Glutamatergic neuron (in vitro differentiated cells): ENCODE measurements at regions not wholly inside any gene's neighbourhood (a gene's known extent, or its start where the extent isn't known, plus 50 kb on each side); places are given as distances from the start of the nearest gene placed in this dataset.

Experiments used
- DNase-seq: peaks from one replicate; pipeline ENCODE4 v3.0.0; 2022
- H3K27ac Mint-ChIP-seq: one replicate; pipeline ENCODE4 v1.8.0; 2020; ENCODE audit warnings: mild to moderate bottlenecking, mixed read lengths, inconsistent platforms; ENCODE audit not compliant: unreplicated experiment
- H3K27me3 Mint-ChIP-seq: one replicate; pipeline ENCODE4 v1.8.0; 2020; ENCODE audit warnings: mild to moderate bottlenecking, moderate library complexity, mixed read lengths, inconsistent platforms; ENCODE audit not compliant: unreplicated experiment
- H3K36me3 Mint-ChIP-seq: one replicate; pipeline ENCODE4 v1.8.0; 2020; ENCODE audit warnings: mild to moderate bottlenecking, mixed read lengths, inconsistent platforms; ENCODE audit not compliant: unreplicated experiment
- H3K4me1 Mint-ChIP-seq: one replicate; pipeline ENCODE4 v1.8.0; 2020; ENCODE audit warnings: mild to moderate bottlenecking, low read depth, mixed read lengths, inconsistent platforms; ENCODE audit not compliant: unreplicated experiment
- H3K4me3 Mint-ChIP-seq: one replicate; pipeline ENCODE4 v1.8.0; 2020; ENCODE audit warnings: mild to moderate bottlenecking, mixed read lengths, inconsistent platforms; ENCODE audit not compliant: unreplicated experiment
- H3K9me3 Mint-ChIP-seq: one replicate; pipeline ENCODE4 v1.8.0; 2020; ENCODE audit warnings: mild to moderate bottlenecking, moderate library complexity, mixed read lengths, inconsistent platforms; ENCODE audit not compliant: unreplicated experiment
- TF ChIP-seq, protein P1 (sequence below): fragments of 200-600 bp; sonication (generic); IDR thresholded peaks from one replicate; pipeline ENCODE4 v1.5.0; 2021; ENCODE audit not compliant: partially characterized antibody, unreplicated experiment

DNA sequence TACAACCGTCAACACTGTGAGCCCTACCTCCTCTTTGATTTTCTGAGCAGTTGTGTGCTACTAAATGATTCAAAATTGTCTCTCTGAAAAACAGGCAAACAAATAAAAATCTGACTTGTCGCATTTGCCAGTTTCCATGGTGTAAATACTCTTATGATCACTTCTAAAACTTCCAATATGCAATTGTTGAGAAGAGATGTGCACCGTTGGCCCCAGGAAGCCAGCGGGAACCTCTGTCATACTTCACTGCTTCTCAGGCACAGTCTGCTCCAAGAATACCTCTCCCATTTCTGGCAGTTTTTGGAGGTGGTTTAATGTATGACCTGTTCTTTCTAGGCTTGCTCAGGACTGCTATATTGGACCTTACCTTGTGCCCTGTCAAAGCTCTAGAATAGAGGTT, 196.0 kb upstream of the NCAM2 start:
- no peak for DNase-seq
- Mint-ChIP-seq H3K27me3 (no peaks in the 10 kb centered on the region), H3K27ac (no peak overlapping the region), H3K4me3 (no peak overlapping the region), H3K36me3 (no peaks in the 10 kb centered on the region), H3K4me1 (no peaks in the 10 kb centered on the region), H3K9me3 (no peaks in the 10 kb centered on the region)
- TF ChIP-seq, protein P1, sequence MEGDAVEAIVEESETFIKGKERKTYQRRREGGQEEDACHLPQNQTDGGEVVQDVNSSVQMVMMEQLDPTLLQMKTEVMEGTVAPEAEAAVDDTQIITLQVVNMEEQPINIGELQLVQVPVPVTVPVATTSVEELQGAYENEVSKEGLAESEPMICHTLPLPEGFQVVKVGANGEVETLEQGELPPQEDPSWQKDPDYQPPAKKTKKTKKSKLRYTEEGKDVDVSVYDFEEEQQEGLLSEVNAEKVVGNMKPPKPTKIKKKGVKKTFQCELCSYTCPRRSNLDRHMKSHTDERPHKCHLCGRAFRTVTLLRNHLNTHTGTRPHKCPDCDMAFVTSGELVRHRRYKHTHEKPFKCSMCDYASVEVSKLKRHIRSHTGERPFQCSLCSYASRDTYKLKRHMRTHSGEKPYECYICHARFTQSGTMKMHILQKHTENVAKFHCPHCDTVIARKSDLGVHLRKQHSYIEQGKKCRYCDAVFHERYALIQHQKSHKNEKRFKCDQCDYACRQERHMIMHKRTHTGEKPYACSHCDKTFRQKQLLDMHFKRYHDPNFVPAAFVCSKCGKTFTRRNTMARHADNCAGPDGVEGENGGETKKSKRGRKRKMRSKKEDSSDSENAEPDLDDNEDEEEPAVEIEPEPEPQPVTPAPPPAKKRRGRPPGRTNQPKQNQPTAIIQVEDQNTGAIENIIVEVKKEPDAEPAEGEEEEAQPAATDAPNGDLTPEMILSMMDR = no peak

GRCh38 chr21:20802631-20803260, 195.5 kb upstream of the NCAM2 start:
- Mint-ChIP-seq H3K9me3 (no peaks in the 10 kb centered on the region), H3K4me1 (no peaks in the 10 kb centered on the region), H3K27me3 (no peaks in the 10 kb centered on the region), H3K36me3 (no peaks in the 10 kb centered on the region), H3K4me3 (no peak overlapping the region), H3K27ac (no peak overlapping the region)
- TF ChIP-seq, protein P1 = no peak
- DNase-seq = no peak

GRCh38 chr21:20811702-20812101, 186.5 kb upstream of the NCAM2 start:
- no peaks in the 10 kb centered on the region for H3K36me3 Mint-ChIP-seq
- no peak for DNase-seq
- H3K9me3 Mint-ChIP-seq = no peaks in the 10 kb centered on the region
- H3K4me3 Mint-ChIP-seq = no peak overlapping the region
- H3K4me1 Mint-ChIP-seq = no peaks in the 10 kb centered on the region
- no peak overlapping the region for H3K27ac Mint-ChIP-seq
- H3K27me3 Mint-ChIP-seq = no peaks in the 10 kb centered on the region
- TF ChIP-seq, protein P1 = no peak

DNA sequence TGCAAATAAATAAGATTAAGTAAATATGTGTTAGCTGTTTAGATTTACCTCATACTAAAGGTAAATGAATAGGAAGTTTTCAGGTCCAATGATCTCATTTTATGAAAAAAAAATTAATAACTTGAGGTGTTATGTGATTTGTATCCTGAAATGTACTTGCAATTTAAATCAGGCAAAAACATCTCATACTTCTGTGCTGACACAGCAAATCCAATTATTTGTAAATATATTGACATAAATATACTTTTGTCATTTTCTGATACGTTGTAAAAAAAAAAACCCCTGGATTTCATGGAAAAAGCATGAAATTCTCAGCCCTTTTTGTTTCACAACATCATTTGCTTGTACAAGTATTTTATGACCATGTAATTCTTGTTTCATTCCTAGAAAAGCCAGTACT, 184.1 kb upstream of the NCAM2 start:
- TF ChIP-seq, protein P1 = no peak
- Mint-ChIP-seq H3K9me3 (no peaks in the 10 kb centered on the region), H3K4me1 (no peaks in the 10 kb centered on the region)

GRCh38 chr21:20822666-20823065, 175.5 kb upstream of the NCAM2 start:
- Mint-ChIP-seq H3K27ac (no peak overlapping the region), H3K27me3 (peaks cover 2% of the 10 kb centered on the region), H3K4me1 (peaks cover 4% of the 10 kb centered on the region), H3K9me3 (no peaks in the 10 kb centered on the region), H3K36me3 (no peaks in the 10 kb centered on the region), H3K4me3 (no peak overlapping the region)
- TF ChIP-seq, protein P1 = no peak
- DNase-seq = no peak

More for the DNA sequence above, 184.1 kb upstream of the NCAM2 start:
- Mint-ChIP-seq H3K27ac (no peak overlapping the region), H3K27me3 (no peaks in the 10 kb centered on the region), H3K4me3 (no peak overlapping the region), H3K36me3 (no peaks in the 10 kb centered on the region)
- no peak for DNase-seq
